Activated CD8-positive, alpha-beta memory T cell treated with anti-CD3 and anti-CD28 coated beads, Interleukin-2, amount 10 ng/mL, durations not matched to agents 7 days and 5 days (primary cell): ENCODE measurements at regions not wholly inside any gene's neighbourhood (a gene's known extent, or its start where the extent isn't known, plus 50 kb on each side); places are given as distances from the start of the nearest gene placed in this dataset.

Experiments
- ATAC-seq: fragments of 150-1000 bp; cut with Tn5 transposase; one replicate; pipeline ENCODE4 v1.10.0; 2021; ENCODE audit warnings: moderate library complexity
- CTCF ChIA-PET: fragments of 350-600 bp; sonication (Branson Sonifier 250); formaldehyde crosslinking; loops from one replicate; lab custom pipeline; 2021; ENCODE audit warnings: antibody characterized with exemption; lab: Charles Lee
- DNase-seq: peaks from one replicate; pipeline ENCODE4 v3.0.0-alpha.2; 2020
- H3K27ac Mint-ChIP-seq: one replicate; pipeline ENCODE4 v1.8.0; 2021; ENCODE audit warnings: mild to moderate bottlenecking, mixed read lengths
- H3K27me3 Mint-ChIP-seq: one replicate; pipeline ENCODE4 v1.8.0; 2021; ENCODE audit warnings: mixed read lengths
- H3K36me3 Mint-ChIP-seq: one replicate; pipeline ENCODE4 v1.8.0; 2021; ENCODE audit warnings: mild to moderate bottlenecking, mixed read lengths
- H3K4me1 Mint-ChIP-seq: one replicate; pipeline ENCODE4 v1.8.0; 2021; ENCODE audit warnings: mixed read lengths
- H3K4me3 Mint-ChIP-seq: one replicate; pipeline ENCODE4 v1.8.0; 2021; ENCODE audit warnings: mild to moderate bottlenecking, moderate library complexity, mixed read lengths
- H3K9me3 Mint-ChIP-seq: one replicate; pipeline ENCODE4 v1.8.0; 2022; ENCODE audit warnings: low read depth, mixed read lengths

- Mint-ChIP-seq H3K36me3 (no peaks in the 10 kb centered on the region), H3K9me3 (no peaks in the 10 kb centered on the region), H3K27me3 (no peaks in the 10 kb centered on the region), H3K27ac (no peak overlapping the region), H3K4me1 (peaks cover 3% of the 10 kb centered on the region), H3K4me3 (no peak overlapping the region)
- CTCF ChIA-PET: no interaction called here
- ATAC-seq (no peak), DNase-seq (no peak)
Measured at GRCh38 chr1:94650301-94650700, 108.7 kb upstream of the F3 start.

- DNase-seq (no peak), ATAC-seq (no peak)
- no peaks in the 10 kb centered on the region for H3K9me3 Mint-ChIP-seq
- no peak overlapping the region for H3K27ac Mint-ChIP-seq
- H3K36me3 Mint-ChIP-seq: no peaks in the 10 kb centered on the region
- CTCF ChIA-PET: no interaction called here
- H3K4me1 Mint-ChIP-seq: peaks cover 3% of the 10 kb centered on the region
- H3K4me3 Mint-ChIP-seq: no peak overlapping the region
- no peaks in the 10 kb centered on the region for H3K27me3 Mint-ChIP-seq
Measured at GRCh38 chr1:94648225-94649007, 106.9 kb upstream of the F3 start.

DNA sequence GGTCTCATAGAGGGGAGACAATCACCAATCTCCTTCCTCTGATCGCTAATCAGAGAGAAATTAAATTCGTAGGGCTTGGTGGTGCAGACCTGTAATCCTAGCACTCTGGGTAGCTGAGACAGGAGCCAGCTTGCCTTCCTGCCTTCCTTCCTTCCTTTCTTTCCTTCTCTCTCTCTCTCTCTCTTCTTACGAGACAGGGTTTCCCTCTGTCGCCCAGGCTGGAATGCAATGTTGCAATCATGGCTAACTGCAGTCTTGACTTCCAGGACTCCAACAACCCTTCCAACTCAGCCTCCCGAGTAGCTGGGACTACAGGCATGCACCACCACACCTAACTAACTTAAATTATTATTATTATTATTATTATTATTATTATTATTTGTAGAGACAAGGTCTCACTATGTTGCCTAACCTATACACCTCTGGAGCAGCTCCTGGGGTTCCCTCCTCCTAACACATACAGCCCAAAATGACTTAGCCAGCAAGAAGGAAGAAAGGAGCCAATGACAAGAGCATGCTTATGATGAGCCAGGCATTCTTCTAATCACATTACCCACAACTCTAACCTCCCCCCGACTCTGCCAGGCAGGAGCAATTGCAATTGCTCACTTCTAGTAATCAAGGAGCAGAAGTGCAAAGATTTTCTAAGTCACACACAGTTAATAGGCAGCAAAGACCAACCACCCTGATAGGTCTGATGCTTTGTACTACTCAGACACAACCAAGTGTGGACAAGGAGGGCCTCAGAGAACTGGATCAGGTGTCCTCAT, 105.4 kb upstream of the F3 start:
- no peak for ATAC-seq
- no peaks in the 10 kb centered on the region for H3K27me3 Mint-ChIP-seq
- CTCF ChIA-PET: no interaction called here
- H3K4me1 Mint-ChIP-seq: no peaks in the 10 kb centered on the region
- H3K9me3 Mint-ChIP-seq: no peaks in the 10 kb centered on the region
- H3K27ac Mint-ChIP-seq: no peak overlapping the region
- no peak overlapping the region for H3K4me3 Mint-ChIP-seq
- no peaks in the 10 kb centered on the region for H3K36me3 Mint-ChIP-seq
- no peak for DNase-seq

GRCh38 chr1:94646141-94646643, 104.6 kb upstream of the F3 start:
- no peaks in the 10 kb centered on the region for H3K4me1 Mint-ChIP-seq
- H3K36me3 Mint-ChIP-seq: no peaks in the 10 kb centered on the region
- no peak overlapping the region for H3K27ac Mint-ChIP-seq
- DNase-seq: no peak
- CTCF ChIA-PET: no interaction called here
- H3K4me3 Mint-ChIP-seq: no peak overlapping the region
- no peak for ATAC-seq
- no peaks in the 10 kb centered on the region for H3K27me3 Mint-ChIP-seq
- no peaks in the 10 kb centered on the region for H3K9me3 Mint-ChIP-seq

DNA sequence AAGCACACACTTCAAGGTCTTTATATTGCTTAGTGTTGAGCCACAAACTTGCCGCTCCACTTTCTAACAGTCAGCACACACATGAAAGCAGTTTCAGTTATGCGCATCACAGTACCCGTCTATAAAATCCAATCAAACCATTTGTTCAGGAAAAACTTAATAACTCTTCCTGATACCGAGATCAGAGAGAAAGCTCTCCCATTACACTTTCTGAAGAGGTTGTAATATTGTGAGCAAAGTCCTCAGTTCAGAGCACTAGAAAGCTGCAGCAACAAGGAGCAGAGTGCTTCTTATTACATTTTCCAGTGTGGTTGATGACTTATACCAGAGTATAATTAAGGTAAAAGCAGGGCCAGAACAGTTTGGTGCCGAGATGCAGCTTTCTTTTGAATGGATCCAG, 102.8 kb upstream of the F3 start:
- H3K9me3 Mint-ChIP-seq: no peaks in the 10 kb centered on the region
- CTCF ChIA-PET: no interaction called here
- DNase-seq: no peak
- H3K4me3 Mint-ChIP-seq: no peak overlapping the region
- no peak overlapping the region for H3K27ac Mint-ChIP-seq
- no peak for ATAC-seq
- H3K4me1 Mint-ChIP-seq: no peaks in the 10 kb centered on the region
- H3K36me3 Mint-ChIP-seq: no peaks in the 10 kb centered on the region
- no peaks in the 10 kb centered on the region for H3K27me3 Mint-ChIP-seq

DNA sequence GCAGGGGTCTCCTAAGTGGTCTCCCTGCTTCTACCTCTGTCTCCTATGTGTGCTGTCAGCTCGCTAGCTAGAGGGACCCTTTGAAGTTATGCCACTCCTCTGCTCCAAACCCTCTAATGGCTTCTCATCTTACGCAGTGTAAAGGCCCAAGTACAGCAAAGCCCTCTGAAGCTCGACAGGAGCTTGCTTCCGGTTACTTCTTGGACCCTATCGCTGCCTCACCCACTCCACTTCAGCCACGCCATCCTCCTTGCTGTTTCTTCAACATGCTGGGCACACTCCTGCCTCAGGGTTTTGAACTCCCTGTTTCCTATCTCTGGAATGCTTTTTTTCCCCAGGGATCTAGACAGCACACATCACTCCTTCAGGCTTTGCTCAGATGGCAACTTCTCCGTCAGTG, 102.3 kb upstream of the F3 start:
- Mint-ChIP-seq H3K36me3 (no peaks in the 10 kb centered on the region), H3K27me3 (no peaks in the 10 kb centered on the region)

GRCh38 chr1:94642617-94643321, 101.2 kb upstream of the F3 start:
- Mint-ChIP-seq H3K36me3 (no peaks in the 10 kb centered on the region), H3K9me3 (no peaks in the 10 kb centered on the region), H3K4me3 (no peak overlapping the region), H3K27me3 (no peaks in the 10 kb centered on the region), H3K4me1 (no peaks in the 10 kb centered on the region), H3K27ac (no peak overlapping the region)
- no peak for ATAC-seq
- CTCF ChIA-PET: no interaction called here
- no peak for DNase-seq

More for the DNA sequence above, 102.3 kb upstream of the F3 start:
- H3K9me3 Mint-ChIP-seq: no peaks in the 10 kb centered on the region
- no peak overlapping the region for H3K27ac Mint-ChIP-seq
- no peak overlapping the region for H3K4me3 Mint-ChIP-seq
- DNase-seq: no peak
- CTCF ChIA-PET: no interaction called here
- H3K4me1 Mint-ChIP-seq: no peaks in the 10 kb centered on the region
- no peak for ATAC-seq

- Mint-ChIP-seq H3K4me1 (no peaks in the 10 kb centered on the region), H3K27ac (no peak overlapping the region), H3K36me3 (no peaks in the 10 kb centered on the region), H3K4me3 (no peak overlapping the region), H3K27me3 (no peaks in the 10 kb centered on the region), H3K9me3 (no peaks in the 10 kb centered on the region)
- ATAC-seq (no peak), DNase-seq (no peak)
- CTCF ChIA-PET: no interaction called here
Measured at GRCh38 chr1:94641990-94642389, 100.4 kb upstream of the F3 start.

- CTCF ChIA-PET: no interaction called here
- no peaks in the 10 kb centered on the region for H3K9me3 Mint-ChIP-seq
- H3K27me3 Mint-ChIP-seq: no peaks in the 10 kb centered on the region
- H3K27ac Mint-ChIP-seq: no peak overlapping the region
- H3K4me1 Mint-ChIP-seq: no peaks in the 10 kb centered on the region
- no peak overlapping the region for H3K4me3 Mint-ChIP-seq
- ATAC-seq (no peak), DNase-seq (no peak)
- H3K36me3 Mint-ChIP-seq: no peaks in the 10 kb centered on the region
Measured at GRCh38 chr1:94640125-94640524, 98.6 kb upstream of the F3 start.

DNA sequence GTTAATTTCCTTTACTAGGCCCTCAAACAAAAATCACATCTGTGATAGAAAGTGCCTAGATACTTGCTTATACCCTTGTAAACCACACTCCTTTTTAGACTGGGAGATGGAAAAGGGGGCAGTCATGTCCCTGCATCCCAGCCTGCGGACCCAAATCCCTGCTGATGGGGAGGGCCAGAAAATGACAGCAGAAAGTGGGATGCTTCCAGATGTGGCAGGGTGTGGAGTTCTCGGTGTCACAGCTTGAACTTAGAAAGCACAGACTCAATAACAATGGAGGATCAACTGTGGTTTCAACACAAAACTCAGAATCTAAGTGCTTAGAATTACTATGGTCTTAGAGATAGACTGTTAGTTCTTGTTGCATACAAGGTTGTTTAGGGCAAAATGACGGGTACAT, 95.6 kb upstream of the F3 start:
- Mint-ChIP-seq H3K36me3 (no peaks in the 10 kb centered on the region), H3K4me3 (no peak overlapping the region), H3K4me1 (no peaks in the 10 kb centered on the region), H3K27ac (peak overlapping the region; percentile 12), H3K9me3 (no peaks in the 10 kb centered on the region), H3K27me3 (peaks cover 3% of the 10 kb centered on the region)
- CTCF ChIA-PET: no interaction called here
- DNase-seq (no peak), ATAC-seq (no peak)

- Mint-ChIP-seq H3K4me3 (no peak overlapping the region), H3K36me3 (no peaks in the 10 kb centered on the region), H3K27ac (no peak overlapping the region), H3K27me3 (peaks cover 7% of the 10 kb centered on the region), H3K9me3 (no peaks in the 10 kb centered on the region), H3K4me1 (no peaks in the 10 kb centered on the region)
- ATAC-seq: no peak
- CTCF ChIA-PET: no interaction called here
- no peak for DNase-seq
Measured at GRCh38 chr1:94636624-94637023, 95.1 kb upstream of the F3 start.

GRCh38 chr1:94636100-94636499, 94.5 kb upstream of the F3 start:
- Mint-ChIP-seq H3K27ac (no peak overlapping the region), H3K36me3 (no peaks in the 10 kb centered on the region), H3K4me3 (no peak overlapping the region), H3K4me1 (no peaks in the 10 kb centered on the region), H3K27me3 (peaks cover 7% of the 10 kb centered on the region), H3K9me3 (no peaks in the 10 kb centered on the region)
- DNase-seq (no peak), ATAC-seq (no peak)
- CTCF ChIA-PET: no interaction called here

GRCh38 chr1:94634977-94635416, 93.4 kb upstream of the F3 start:
- no peak overlapping the region for H3K4me3 Mint-ChIP-seq
- DNase-seq: no peak
- no peaks in the 10 kb centered on the region for H3K4me1 Mint-ChIP-seq
- peaks cover 7% of the 10 kb centered on the region for H3K27me3 Mint-ChIP-seq
- H3K9me3 Mint-ChIP-seq: no peaks in the 10 kb centered on the region
- no peak overlapping the region for H3K27ac Mint-ChIP-seq
- H3K36me3 Mint-ChIP-seq: no peaks in the 10 kb centered on the region
- no peak for ATAC-seq
- CTCF ChIA-PET: no interaction called here
